Endothelial cell (in vitro differentiated cells): ENCODE measurements at regions not wholly inside any gene's neighbourhood (a gene's known extent, or its start where the extent isn't known, plus 50 kb on each side); places are given as distances from the start of the nearest gene placed in this dataset.

Experiments used
- DNase-seq: peaks from one replicate; pipeline ENCODE4 v3.0.0; 2021; ENCODE audit warnings: low spot score
- H3K27ac Mint-ChIP-seq: one replicate; pipeline ENCODE4 v1.8.0; 2021; ENCODE audit warnings: mixed read lengths, inconsistent platforms; ENCODE audit not compliant: unreplicated experiment
- H3K27me3 Mint-ChIP-seq: one replicate; pipeline ENCODE4 v1.8.0; 2021; ENCODE audit warnings: mild to moderate bottlenecking, moderate library complexity, mixed read lengths, inconsistent platforms; ENCODE audit not compliant: unreplicated experiment
- H3K36me3 Mint-ChIP-seq: one replicate; pipeline ENCODE4 v1.8.0; 2021; ENCODE audit warnings: mild to moderate bottlenecking, low read depth, mixed read lengths, inconsistent platforms; ENCODE audit not compliant: unreplicated experiment
- H3K4me1 Mint-ChIP-seq: one replicate; pipeline ENCODE4 v1.8.0; 2021; ENCODE audit warnings: mild to moderate bottlenecking, mixed read lengths, inconsistent platforms; ENCODE audit not compliant: unreplicated experiment
- H3K4me3 Mint-ChIP-seq: one replicate; pipeline ENCODE4 v1.8.0; 2021; ENCODE audit warnings: mild to moderate bottlenecking, mixed read lengths, inconsistent platforms; ENCODE audit not compliant: unreplicated experiment
- H3K9me3 Mint-ChIP-seq: one replicate; pipeline ENCODE4 v1.8.0; 2021; ENCODE audit warnings: mixed read lengths, inconsistent platforms; ENCODE audit not compliant: unreplicated experiment
- TF ChIP-seq, protein P1 (sequence below): fragments of 200-600 bp; sonication (generic); IDR thresholded peaks from one replicate; pipeline ENCODE4 v1.5.0; 2021; ENCODE audit warnings: antibody characterized with exemption; ENCODE audit not compliant: unreplicated experiment

- Mint-ChIP-seq H3K27me3 (peaks cover 4% of the 10 kb centered on the region), H3K9me3 (peaks cover 4% of the 10 kb centered on the region), H3K36me3 (no peaks in the 10 kb centered on the region), H3K4me1 (no peaks in the 10 kb centered on the region), H3K27ac (no peak overlapping the region), H3K4me3 (no peak overlapping the region)
- DNase-seq = no peak
- TF ChIP-seq, protein P1, sequence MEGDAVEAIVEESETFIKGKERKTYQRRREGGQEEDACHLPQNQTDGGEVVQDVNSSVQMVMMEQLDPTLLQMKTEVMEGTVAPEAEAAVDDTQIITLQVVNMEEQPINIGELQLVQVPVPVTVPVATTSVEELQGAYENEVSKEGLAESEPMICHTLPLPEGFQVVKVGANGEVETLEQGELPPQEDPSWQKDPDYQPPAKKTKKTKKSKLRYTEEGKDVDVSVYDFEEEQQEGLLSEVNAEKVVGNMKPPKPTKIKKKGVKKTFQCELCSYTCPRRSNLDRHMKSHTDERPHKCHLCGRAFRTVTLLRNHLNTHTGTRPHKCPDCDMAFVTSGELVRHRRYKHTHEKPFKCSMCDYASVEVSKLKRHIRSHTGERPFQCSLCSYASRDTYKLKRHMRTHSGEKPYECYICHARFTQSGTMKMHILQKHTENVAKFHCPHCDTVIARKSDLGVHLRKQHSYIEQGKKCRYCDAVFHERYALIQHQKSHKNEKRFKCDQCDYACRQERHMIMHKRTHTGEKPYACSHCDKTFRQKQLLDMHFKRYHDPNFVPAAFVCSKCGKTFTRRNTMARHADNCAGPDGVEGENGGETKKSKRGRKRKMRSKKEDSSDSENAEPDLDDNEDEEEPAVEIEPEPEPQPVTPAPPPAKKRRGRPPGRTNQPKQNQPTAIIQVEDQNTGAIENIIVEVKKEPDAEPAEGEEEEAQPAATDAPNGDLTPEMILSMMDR = no peak
These were observed 1233.7 kb downstream of the PLA2G4A start for GRCh38 chr1:188062456-188062855.

GRCh38 chr1:188065917-188066316 lies 1237.2 kb downstream of the PLA2G4A start:
- Mint-ChIP-seq H3K36me3 (no peaks in the 10 kb centered on the region), H3K27ac (no peak overlapping the region), H3K27me3 (peaks cover 4% of the 10 kb centered on the region), H3K4me3 (no peak overlapping the region), H3K4me1 (peaks cover 2% of the 10 kb centered on the region), H3K9me3 (peaks cover 8% of the 10 kb centered on the region)
- DNase-seq = no peak
- TF ChIP-seq, protein P1 = no peak

DNA sequence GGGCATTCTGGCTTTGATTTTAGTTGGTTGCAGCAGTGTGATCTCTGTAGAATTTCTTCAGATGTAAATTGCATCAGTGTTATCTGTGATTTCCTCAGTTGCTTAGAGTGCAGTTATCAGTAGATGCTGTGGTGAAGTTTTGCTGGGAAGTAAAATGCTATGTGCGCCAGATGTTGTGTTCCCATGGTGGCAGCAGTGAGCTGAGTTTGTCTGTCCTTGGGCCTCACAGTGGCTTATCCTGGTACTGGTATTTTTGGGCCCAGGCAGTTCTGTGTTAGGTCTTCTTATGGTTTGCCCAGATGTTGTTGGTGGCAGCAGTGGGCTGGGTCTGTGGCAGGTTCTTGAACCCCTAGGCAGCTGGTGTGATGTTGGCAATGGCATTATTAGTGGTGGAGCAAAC lies 1242.1 kb downstream of the PLA2G4A start:
- TF ChIP-seq, protein P1 = no peak
- Mint-ChIP-seq H3K9me3 (peaks cover 8% of the 10 kb centered on the region), H3K27me3 (peaks cover 1% of the 10 kb centered on the region), H3K36me3 (no peaks in the 10 kb centered on the region), H3K4me3 (no peak overlapping the region), H3K4me1 (peaks cover 2% of the 10 kb centered on the region), H3K27ac (no peak overlapping the region)
- DNase-seq = no peak

GRCh38 chr1:188089015-188089414 lies 1260.3 kb downstream of the PLA2G4A start:
- no peaks in the 10 kb centered on the region for H3K27me3 Mint-ChIP-seq

DNA sequence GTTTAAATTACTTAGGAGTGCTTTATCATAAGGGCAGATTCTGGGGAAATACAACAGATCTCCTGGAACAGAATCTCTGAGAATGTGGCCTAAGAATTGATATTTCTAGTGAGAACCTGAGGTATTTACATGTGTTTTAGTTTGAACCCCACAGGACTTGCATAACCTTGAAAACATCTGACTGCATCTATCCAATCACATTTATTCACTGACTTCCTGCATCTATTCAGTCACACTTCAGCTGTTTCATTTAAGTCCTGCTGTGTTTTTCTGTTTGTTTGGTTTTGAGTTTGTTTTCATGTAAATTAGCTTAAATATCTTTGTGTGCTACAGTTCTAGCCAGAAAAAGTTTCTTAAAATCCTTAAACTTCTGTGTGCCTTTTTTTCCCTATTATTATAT lies 1260.7 kb downstream of the PLA2G4A start:
- Mint-ChIP-seq H3K9me3 (no peaks in the 10 kb centered on the region), H3K4me1 (peaks cover 8% of the 10 kb centered on the region), H3K4me3 (no peak overlapping the region), H3K36me3 (no peaks in the 10 kb centered on the region), H3K27ac (no peak overlapping the region), H3K27me3 (no peaks in the 10 kb centered on the region)
- DNase-seq = no peak
- TF ChIP-seq, protein P1 = no peak

More at GRCh38 chr1:188089015-188089414, 1260.3 kb downstream of the PLA2G4A start:
- Mint-ChIP-seq H3K4me3 (no peak overlapping the region), H3K4me1 (peaks cover 8% of the 10 kb centered on the region), H3K36me3 (no peaks in the 10 kb centered on the region), H3K9me3 (no peaks in the 10 kb centered on the region), H3K27ac (no peak overlapping the region)
- no peak for DNase-seq
- TF ChIP-seq, protein P1 = no peak
